B cell (primary cell): ENCODE measurements at regions not wholly inside any gene's neighbourhood (a gene's known extent, or its start where the extent isn't known, plus 50 kb on each side); places are given as distances from the start of the nearest gene placed in this dataset.

Experiments used
- ATAC-seq: fragments of 200-7000 bp; cut with Tn5 transposase; one replicate; pipeline ENCODE4 v1.10.0; 2021; ENCODE audit warnings: low read depth, mild to moderate bottlenecking, moderate number of reproducible peaks, moderate library complexity
- CTCF ChIA-PET: fragments of 350-600 bp; sonication (Branson Sonifier 250); formaldehyde crosslinking; loops from one replicate; lab custom pipeline; 2021; ENCODE audit warnings: antibody characterized with exemption, inconsistent platforms; lab: Charles Lee
- POLR2A ChIA-PET: fragments of 350-600 bp; sonication (Branson Sonifier 250); formaldehyde crosslinking; loops from one replicate; lab custom pipeline; 2021; ENCODE audit warnings: antibody characterized with exemption; lab: Charles Lee
- DNase-seq: peaks from one replicate; pipeline ENCODE4 v3.0.0; 2013
- H2AFZ ChIP-seq: 2 replicates; pipeline ENCODE4 v1.6.1; 2012; ENCODE audit warnings: mild to moderate bottlenecking, low read depth, low read length; ENCODE audit not compliant: insufficient read depth, poor library complexity, severe bottlenecking
- H3K27ac ChIP-seq, 2 donors: 1 replicate in 1 of 2; 2 replicates in 1 of 2; pipeline ENCODE4 v1.5.1; 2012 to 2013; ENCODE audit warnings: low read length in 2 of 2, mild to moderate bottlenecking in 2 of 2, moderate library complexity in 1 of 2
- H3K27me3 ChIP-seq, 4 experiments: fragments of 200-600 bp in 1 of 4; sonication (generic) in 1 of 4; replicated peaks in 1 of 4; 1 replicate in 2 of 4; 2 replicates in 2 of 4; pipeline versions ENCODE4 v1.6.1 to v1.7.0; 2013 to 2016; ENCODE audit warnings: low read length in 3 of 4, mild to moderate bottlenecking in 2 of 4, mixed read lengths in 1 of 4, moderate library complexity in 1 of 4; ENCODE audit not compliant: insufficient read depth in 4 of 4, control insufficient read depth in 3 of 4; ENCODE audit errors: control extremely low read depth in 1 of 4
- H3K36me3 ChIP-seq, 2 experiments: replicated peaks in 1 of 2; 1 replicate in 1 of 2; 2 replicates in 1 of 2; pipeline versions ENCODE4 v1.6.1 to v1.7.1; 2013; ENCODE audit warnings: low read length in 1 of 2; ENCODE audit not compliant: insufficient read depth in 2 of 2, control insufficient read depth in 1 of 2; ENCODE audit errors: control extremely low read depth in 1 of 2, extremely low read depth in 1 of 2
- H3K4me1 ChIP-seq, 2 donors: fragments of 200-600 bp in 1 of 2; sonication (generic) in 1 of 2; 1 replicate in 1 of 2; 2 replicates in 1 of 2; pipeline versions ENCODE4 v1.5.1 to v1.6.1; 2013 to 2017; ENCODE audit warnings: low read length in 2 of 2; ENCODE audit not compliant: control insufficient read depth in 2 of 2, insufficient read depth in 2 of 2
- H3K4me2 ChIP-seq: replicated peaks from 2 replicates; pipeline ENCODE3; 2012; ENCODE audit warnings: mild to moderate bottlenecking, low read depth, low read length; ENCODE audit not compliant: poor library complexity, severe bottlenecking
- H3K4me3 ChIP-seq, 5 experiments: fragments of 200-600 bp in 1 of 5; sonication (generic) in 1 of 5; 1 replicate in 3 of 5; 2 replicates in 2 of 5; pipeline versions ENCODE4 v1.5.1 to v1.7.0; 2011 to 2016; ENCODE audit warnings: low read length in 4 of 5, mild to moderate bottlenecking in 4 of 5, low read depth in 2 of 5, control low read depth in 1 of 5, moderate library complexity in 1 of 5; ENCODE audit not compliant: insufficient read depth in 1 of 5; ENCODE audit errors: control extremely low read depth in 1 of 5, extremely low read depth in 1 of 5
- H3K79me2 ChIP-seq: fragments of 200-600 bp; sonication (generic); one replicate; pipeline ENCODE4 v1.6.0; 2016; ENCODE audit warnings: low read length; ENCODE audit not compliant: control insufficient read depth, insufficient read depth
- H3K9ac ChIP-seq: fragments of 200-600 bp; sonication (generic); 2 replicates; pipeline ENCODE4 v1.6.1; 2017; ENCODE audit warnings: mild to moderate bottlenecking, low read length, moderate library complexity
- H3K9me3 ChIP-seq, 3 donors: one replicate each; pipeline versions ENCODE4 v1.6.1 to v1.7.1; 2013; ENCODE audit warnings: low read length in 2 of 3; ENCODE audit not compliant: control insufficient read depth in 2 of 3, insufficient read depth in 1 of 3; ENCODE audit errors: control extremely low read depth in 1 of 3
- H4K20me1 ChIP-seq: 2 replicates; pipeline ENCODE4 v1.6.0; 2012; ENCODE audit warnings: mild to moderate bottlenecking, low read length; ENCODE audit not compliant: insufficient read depth, control insufficient read depth, poor library complexity, severe bottlenecking
- H3K27ac Mint-ChIP-seq: one replicate; pipeline ENCODE4 v1.8.0; 2021; ENCODE audit warnings: mixed read lengths
- H3K27me3 Mint-ChIP-seq: one replicate; pipeline ENCODE4 v1.8.0; 2021; ENCODE audit warnings: mixed read lengths
- H3K4me1 Mint-ChIP-seq: one replicate; pipeline ENCODE4 v1.8.0; 2021; ENCODE audit warnings: mixed read lengths
- H3K4me3 Mint-ChIP-seq: one replicate; pipeline ENCODE4 v1.8.0; 2021; ENCODE audit warnings: mixed read lengths
- H3K9me3 Mint-ChIP-seq: one replicate; pipeline ENCODE4 v1.8.0; 2022; ENCODE audit warnings: mixed read lengths; ENCODE audit not compliant: insufficient read depth
- EZH2 ChIP-seq: IDR thresholded peaks from 2 replicates; pipeline ENCODE4 v1.6.1; 2012; ENCODE audit warnings: borderline replicate concordance, low read depth, mild to moderate bottlenecking, moderate library complexity, low read length; ENCODE audit not compliant: insufficient read depth, poor library complexity, severe bottlenecking
- WGBS: methylation state at CpG from one replicate; pipeline ENCODE4 v1.1.5; 2013; ENCODE audit warnings: missing lambda C conversion rate; ENCODE audit not compliant: insufficient coverage; 5-methylcytosine and 5-hydroxymethylcytosine counted together
- intact Hi-C: fragments of 100-400 bp; cut with micrococcal nuclease; formaldehyde crosslinking; loops from one replicate; pipeline ENCODE4 v1.10.0; 2022
- TF ChIP-seq, protein P1 (sequence below): fragments of 200-600 bp; IDR thresholded peaks from one replicate; pipeline ENCODE4 v1.8.0; 2022; ENCODE audit warnings: antibody characterized with exemption, mild to moderate bottlenecking

DNA sequence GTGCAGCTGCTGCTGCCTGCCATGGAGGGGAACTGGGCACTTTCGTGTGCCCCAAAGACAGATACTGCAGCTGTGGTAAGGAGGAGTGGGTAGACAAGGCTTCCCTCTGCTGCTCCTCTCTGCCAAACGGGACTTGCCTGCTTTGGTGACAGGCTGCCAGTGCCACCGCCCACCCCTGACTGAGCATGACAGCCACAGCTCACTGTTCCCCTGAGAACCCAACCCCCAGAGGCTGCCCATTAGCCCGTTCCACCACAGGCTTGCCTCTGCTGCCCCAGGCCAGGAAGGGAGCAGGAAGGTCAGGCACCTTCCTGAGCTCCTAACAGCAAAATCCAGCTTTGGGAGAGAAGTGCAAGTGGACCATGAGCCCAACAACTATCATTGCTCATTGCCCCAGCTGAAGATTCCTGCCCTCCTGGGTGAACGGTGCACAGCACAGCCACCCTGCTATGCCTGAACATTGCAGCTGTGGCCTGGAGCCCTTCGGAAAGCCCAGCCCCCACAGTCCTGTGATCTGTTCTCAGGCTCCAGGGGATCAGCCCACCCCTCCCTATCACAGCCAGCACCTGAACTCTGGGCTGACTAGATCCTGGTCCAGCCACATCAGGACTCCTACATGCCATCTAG lies 58.7 kb upstream of the ANTXRL start:
- POLR2A ChIA-PET = no interaction called here
- no peak for ATAC-seq
- no peak for TF ChIP-seq EZH2
- TF ChIP-seq, protein P1, sequence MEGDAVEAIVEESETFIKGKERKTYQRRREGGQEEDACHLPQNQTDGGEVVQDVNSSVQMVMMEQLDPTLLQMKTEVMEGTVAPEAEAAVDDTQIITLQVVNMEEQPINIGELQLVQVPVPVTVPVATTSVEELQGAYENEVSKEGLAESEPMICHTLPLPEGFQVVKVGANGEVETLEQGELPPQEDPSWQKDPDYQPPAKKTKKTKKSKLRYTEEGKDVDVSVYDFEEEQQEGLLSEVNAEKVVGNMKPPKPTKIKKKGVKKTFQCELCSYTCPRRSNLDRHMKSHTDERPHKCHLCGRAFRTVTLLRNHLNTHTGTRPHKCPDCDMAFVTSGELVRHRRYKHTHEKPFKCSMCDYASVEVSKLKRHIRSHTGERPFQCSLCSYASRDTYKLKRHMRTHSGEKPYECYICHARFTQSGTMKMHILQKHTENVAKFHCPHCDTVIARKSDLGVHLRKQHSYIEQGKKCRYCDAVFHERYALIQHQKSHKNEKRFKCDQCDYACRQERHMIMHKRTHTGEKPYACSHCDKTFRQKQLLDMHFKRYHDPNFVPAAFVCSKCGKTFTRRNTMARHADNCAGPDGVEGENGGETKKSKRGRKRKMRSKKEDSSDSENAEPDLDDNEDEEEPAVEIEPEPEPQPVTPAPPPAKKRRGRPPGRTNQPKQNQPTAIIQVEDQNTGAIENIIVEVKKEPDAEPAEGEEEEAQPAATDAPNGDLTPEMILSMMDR = no peak

DNA sequence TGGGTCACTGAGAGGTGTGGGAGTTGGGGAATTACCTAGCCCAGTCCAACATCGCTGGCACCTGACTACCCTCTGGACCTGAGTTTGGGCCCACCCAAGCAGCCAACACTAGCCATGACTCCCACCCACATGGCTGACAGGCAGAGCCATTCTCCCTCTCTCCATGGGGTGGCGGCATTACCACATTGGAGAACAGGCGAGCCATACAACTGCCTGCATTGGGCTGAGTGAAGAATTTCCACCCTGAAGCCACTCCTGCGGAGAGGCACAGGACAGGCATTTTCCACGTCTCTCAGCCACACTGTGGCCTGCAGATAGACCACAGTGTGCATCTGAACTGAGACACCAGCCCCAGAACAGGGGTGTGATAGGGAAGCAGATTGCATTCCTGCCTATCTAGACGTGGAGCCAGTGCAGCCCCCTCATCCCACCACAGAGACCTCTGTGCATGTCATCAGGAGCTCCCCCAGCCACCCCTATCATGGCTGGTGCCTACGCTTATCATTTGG lies 58.2 kb upstream of the ANTXRL start:
- H3K4me1 ChIP-seq = peaks cover 0 to 3% of the 10 kb centered on the region in 2 donors
- no peak overlapping the region for H3K4me3 Mint-ChIP-seq
- peaks cover 3% of the 10 kb centered on the region for H3K4me1 Mint-ChIP-seq
- no peaks in the 10 kb centered on the region for H3K27me3 Mint-ChIP-seq
- DNase-seq (peak; percentile 68), ATAC-seq (peak; percentile 61)
- ChIA-PET POLR2A (no interaction called here), CTCF (interaction anchor here (1.1 kb wide), 1 partner anchor 94 kb away, joined by 5 read pairs; no protein-coding TSS in a partner anchor)
- no peak for TF ChIP-seq EZH2
- TF ChIP-seq, protein P1 = peak; percentile 60
- H3K27ac ChIP-seq = no peak overlapping the region
- H3K9me3 ChIP-seq = peaks cover 0 to 10% (median 8%) of the 10 kb centered on the region in 3 donors
- intact Hi-C loops = no loop called here
- peaks cover 19% of the 10 kb centered on the region for H4K20me1 ChIP-seq
- H3K9me3 Mint-ChIP-seq = peaks cover 2% of the 10 kb centered on the region
- 8% methylated on average over 4 of the region's 7 CpGs for WGBS
- H3K27ac Mint-ChIP-seq = no peak overlapping the region
- no peak overlapping the region for H2AFZ ChIP-seq
- peaks cover 0 to 5% of the 10 kb centered on the region in 2 experiments for H3K36me3 ChIP-seq
- H3K9ac ChIP-seq = no peak overlapping the region
- no peak overlapping the region for H3K4me3 ChIP-seq
- H3K27me3 ChIP-seq = no peaks in the 10 kb centered on the region
- peaks cover 12% of the 10 kb centered on the region for H3K79me2 ChIP-seq
- no peak overlapping the region for H3K4me2 ChIP-seq

More for the DNA sequence above, 58.7 kb upstream of the ANTXRL start:
- H3K4me2 ChIP-seq = no peak overlapping the region
- intact Hi-C loops = no loop called here
- H2AFZ ChIP-seq = no peak overlapping the region
- CTCF ChIA-PET = interaction anchor here (1.1 to 1.3 kb wide), 2 partner anchors 95 to 1113 kb away, joined by 3 to 5 read pairs; no protein-coding TSS in a partner anchor
- DNase-seq = no peak
- no peak overlapping the region for H3K9ac ChIP-seq
- H3K9me3 Mint-ChIP-seq = peaks cover 2% of the 10 kb centered on the region
- H3K9me3 ChIP-seq = peaks cover 0 to 13% (median 10%) of the 10 kb centered on the region in 3 donors
- H3K4me3 Mint-ChIP-seq = no peak overlapping the region
- no peaks in the 10 kb centered on the region for H3K27me3 Mint-ChIP-seq
- peaks cover 12% of the 10 kb centered on the region for H3K79me2 ChIP-seq
- no peak overlapping the region for H3K27ac ChIP-seq
- H3K4me3 ChIP-seq = no peak overlapping the region
- peaks cover 0 to 5% of the 10 kb centered on the region in 2 experiments for H3K36me3 ChIP-seq
- H3K4me1 Mint-ChIP-seq = peaks cover 3% of the 10 kb centered on the region
- no peak overlapping the region for H3K27ac Mint-ChIP-seq
- H4K20me1 ChIP-seq = peaks cover 21% of the 10 kb centered on the region
- peaks cover 0 to 3% of the 10 kb centered on the region in 2 donors for H3K4me1 ChIP-seq
- no peaks in the 10 kb centered on the region for H3K27me3 ChIP-seq
- 32% methylated on average over 6 of the region's 6 CpGs for WGBS
